NCI-H2107 (cell line): ENCODE measurements at regions not wholly inside any gene's neighbourhood (a gene's known extent, or its start where the extent isn't known, plus 50 kb on each side); places are given as distances from the start of the nearest gene placed in this dataset.
"Not testable (repeated sequence)": the region's sequence is repeated elsewhere in the genome, so short reads cannot be mapped to it uniquely, and the experiment has no call there.

Experiments used
- DNase-seq: peaks from one replicate; lab custom pipeline; 2025; lab: John Stamatoyannopoulos, UW

DNA sequence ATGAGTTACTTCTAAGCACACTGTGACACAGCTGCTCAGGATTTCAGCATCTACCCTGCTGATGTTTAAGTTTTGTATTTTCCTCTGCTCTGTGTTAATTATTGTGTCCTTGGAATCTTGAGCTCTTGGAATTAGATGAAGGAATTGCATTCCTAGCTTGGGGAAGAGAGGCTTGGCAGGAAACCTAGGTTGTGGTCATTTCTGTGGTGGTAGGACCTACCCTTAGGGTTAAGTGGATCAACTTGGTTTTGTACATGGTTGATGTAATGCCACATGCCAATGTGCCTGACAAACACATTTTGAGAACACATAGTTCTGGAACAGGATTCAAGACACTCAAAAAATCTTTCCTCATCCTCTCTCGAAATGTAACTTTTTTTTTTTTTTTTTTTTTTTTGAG, 264.5 kb upstream of the MEX3C start:
- DNase-seq = no peak

GRCh38 chr18:51463483-51464136, 266.1 kb upstream of the MEX3C start:
- no peak for DNase-seq

DNA sequence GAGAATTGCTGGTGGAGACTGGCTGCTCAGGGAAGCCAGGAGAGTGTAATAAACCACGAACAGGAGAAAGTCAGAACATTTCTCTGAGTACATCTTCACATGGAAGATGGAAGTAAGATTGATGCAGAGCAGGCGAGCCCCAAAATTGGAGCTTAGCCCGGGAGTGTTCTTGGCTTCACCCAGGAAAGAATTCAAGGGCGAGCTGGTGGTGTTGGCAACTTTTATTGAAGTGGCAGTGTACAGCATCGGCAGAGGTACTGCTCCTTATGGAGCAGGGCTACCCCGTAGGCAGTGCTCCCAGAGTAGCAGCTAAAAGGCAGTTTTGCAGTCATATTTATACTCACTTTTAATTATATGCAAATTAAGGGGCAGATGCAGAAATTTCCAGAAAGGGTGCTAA, 281.4 kb upstream of the MEX3C start:
- no peak for DNase-seq

- DNase-seq = no peak
Observed at GRCh38 chr18:51479736-51480135, 282.3 kb upstream of the MEX3C start.

DNA sequence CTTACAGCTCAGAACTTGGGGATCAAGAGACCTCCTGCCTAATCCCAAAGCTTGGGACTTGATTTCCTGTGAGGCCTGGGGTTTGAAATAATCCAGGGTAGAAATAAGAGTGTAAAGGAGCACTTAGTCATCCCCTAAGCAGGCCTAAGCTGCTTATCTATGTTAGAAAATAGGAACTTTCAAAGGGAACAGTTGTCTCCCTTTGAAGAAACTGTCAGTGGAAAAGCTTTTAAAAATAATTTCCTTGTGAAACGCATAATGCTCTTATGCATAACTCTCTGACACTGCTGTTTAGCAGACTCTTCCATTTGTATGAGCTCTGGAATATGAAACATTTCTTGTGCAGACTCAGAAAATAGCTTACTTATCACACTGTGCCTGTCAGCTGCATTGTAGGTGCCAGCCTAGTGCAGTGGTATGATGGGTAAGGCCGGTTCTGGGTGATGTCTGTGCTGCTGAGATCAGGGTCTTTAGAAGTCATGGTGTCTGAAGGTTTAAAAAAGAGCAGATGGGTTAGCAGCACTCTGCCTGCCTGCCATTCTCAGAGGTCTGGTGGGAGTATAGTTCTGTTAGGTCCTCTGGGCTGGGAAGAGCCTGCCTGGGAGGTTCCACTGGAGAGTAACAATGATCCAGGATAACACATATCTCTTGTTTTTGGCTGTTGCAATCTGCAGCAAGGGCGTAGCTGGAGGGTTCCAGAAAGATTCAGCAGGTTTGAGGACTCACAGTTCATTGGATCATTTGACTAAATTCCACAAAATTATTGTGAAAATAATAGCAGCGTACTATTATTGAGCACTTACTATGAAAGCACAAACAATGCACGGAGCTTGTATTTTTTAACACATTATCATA, 283.2 kb upstream of the MEX3C start:
- DNase-seq = no peak

DNA sequence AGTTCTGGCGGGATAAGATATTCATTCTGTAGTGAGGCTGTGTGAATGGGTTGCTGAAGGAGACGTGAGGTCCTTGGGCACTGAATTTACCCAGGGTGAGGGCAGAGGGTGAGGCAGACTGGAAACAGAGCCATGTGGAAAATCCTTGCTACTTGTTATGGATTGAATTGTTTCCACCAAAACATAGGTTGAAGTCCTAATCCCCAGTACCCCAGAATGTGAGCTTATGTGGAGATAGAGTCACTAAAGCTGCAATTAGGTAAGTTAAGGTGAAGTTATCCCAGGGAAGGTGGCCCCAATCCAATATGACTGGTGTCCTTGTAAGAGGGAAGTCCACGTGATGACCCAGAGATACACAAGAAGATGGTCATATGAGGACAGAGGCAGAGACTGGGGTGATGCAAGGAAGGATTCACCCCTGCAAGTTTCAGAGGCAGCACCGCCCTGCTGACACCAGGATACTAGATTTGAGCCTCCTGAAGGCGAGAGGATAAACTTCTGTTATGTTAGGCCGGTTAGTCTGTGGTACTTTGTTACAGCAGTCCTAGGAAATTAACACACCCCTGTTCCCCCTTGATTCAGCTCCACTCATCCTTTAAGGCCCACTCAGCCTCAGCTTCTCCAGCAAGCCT, 289.4 kb upstream of the MEX3C start:
- no peak for DNase-seq

DNA sequence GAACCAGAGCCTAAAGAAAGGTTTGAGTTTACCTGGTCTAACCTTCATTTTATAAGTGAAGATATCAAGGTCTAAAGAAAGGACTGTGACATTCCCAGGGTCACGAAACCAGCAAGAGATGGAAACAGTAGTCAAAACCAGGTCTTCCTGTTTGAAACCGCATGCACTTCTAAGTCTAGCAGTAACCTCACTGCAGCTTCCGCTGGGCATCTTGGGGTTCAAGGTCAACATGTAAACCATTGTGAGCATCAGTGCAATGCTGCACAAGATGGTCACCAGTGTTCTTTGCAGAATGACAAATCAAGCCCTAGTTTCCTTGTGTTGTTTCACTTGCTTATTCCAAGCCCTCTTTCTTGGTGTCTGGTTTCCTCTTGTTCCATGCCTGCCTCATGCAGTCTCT, 292.9 kb upstream of the MEX3C start:
- DNase-seq = no peak

DNA sequence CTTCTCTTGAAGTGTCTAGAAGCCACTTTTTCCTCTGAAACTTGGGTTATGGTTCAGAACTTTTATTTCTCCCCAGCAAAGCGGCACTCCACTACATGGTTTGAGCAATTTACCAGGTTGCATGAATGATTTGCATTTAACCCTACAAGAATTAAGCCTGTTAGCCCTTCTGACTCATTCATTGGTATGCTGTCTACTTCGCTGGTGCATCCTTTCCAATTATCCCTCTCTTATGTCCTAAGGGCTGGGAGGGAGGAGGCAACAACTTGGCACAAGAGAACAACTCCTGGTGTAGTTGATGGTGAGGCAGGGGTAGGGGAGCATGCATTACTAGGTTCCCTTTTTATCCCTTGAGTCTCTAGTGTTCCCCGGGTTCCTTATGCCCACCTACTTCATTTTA, 293.4 kb upstream of the MEX3C start:
- no peak for DNase-seq

DNA sequence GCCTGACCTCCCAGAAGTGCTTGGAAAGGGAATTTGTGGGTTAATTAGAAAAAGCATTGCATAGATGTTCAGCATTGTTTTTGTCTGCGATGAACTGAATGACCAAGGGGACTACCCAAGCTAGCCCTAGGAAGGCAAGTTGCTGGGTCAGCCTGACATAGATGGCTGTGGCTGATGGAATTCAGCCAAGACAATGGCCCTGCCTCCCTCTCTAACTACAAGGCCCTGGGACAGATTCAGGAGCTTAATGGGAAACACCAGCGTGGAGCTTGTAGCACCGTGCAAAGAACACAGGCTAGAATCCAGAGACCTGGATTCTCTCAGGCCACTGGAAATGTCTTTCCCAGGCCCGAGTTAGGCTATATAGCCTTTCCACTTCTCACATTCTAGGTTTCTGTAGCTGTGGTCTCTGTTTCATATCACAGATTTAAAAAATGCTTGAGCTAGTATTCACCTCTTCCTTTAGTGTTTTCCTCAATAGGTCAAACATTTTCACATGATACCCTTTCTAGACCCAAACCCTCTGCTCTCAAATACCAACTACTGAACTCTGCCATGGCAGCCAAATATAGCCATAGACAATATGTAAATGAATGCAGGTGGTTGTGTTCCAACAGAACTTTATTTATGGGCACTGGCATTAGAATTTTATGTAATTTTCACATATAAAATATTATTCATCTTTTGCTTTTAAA, 294.3 kb upstream of the MEX3C start:
- no peak for DNase-seq

- no peak for DNase-seq
Observed at GRCh38 chr18:51498085-51498855, 300.8 kb upstream of the MEX3C start.

GRCh38 chr18:51503351-51503750, 305.9 kb upstream of the MEX3C start:
- no peak for DNase-seq

DNA sequence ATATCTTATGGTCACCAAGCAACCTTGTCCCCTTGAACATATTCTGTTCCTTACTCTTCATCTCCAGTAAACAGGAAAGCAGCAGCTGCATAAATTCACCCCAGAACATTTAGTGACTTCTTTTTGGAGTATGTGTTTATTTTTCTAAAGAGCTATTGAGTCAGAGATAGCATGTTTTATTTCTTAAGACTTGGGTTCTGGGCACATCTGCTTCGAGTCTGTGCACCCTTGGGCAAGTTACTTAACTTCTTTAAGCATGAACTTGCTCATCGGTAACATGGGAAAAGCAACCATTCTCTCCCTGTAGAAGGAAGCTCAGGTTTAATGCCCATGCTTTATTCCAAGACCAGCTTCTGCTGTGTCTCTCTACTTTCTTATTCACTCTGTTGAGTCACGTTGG, 309.3 kb upstream of the MEX3C start:
- DNase-seq = no peak

DNA sequence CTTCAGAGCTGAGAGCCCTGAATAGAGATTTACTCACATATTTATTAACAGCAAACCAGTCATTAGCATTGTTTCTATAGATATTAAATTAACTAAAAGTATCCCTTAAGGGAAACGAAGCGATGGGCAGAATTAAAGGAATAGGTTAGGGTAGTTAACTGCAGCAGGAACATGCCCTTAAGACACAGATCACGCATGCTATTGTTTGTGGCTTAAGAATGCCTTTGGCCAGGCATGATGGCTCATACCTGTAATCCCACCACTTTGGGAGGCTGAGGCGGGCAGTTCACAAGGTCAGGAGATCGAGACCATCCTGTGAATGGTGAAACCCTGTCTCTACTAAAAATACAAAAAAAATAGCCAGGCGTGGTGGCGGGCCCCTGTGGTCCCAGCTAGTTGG, 310.9 kb upstream of the MEX3C start:
- DNase-seq = not testable (repeated sequence)

DNA sequence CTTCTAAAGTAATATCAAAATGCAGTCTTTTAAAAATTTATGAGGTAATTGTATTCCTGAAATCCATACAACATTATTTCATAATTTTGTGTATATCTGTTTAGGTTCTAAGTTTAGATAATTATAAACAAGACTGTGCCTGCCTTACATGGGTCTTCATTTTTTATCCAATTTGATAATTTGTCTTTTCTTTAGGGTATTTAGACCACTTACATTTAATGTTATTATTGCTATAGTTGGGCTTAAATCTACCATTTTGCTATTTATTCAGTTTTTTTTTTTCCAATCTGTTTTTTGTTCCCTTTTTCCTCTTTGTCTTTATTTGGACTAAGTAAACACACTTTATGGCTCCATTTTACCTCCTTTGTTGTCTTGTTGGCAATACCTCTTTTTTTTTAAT, 312.5 kb upstream of the MEX3C start:
- no peak for DNase-seq

DNA sequence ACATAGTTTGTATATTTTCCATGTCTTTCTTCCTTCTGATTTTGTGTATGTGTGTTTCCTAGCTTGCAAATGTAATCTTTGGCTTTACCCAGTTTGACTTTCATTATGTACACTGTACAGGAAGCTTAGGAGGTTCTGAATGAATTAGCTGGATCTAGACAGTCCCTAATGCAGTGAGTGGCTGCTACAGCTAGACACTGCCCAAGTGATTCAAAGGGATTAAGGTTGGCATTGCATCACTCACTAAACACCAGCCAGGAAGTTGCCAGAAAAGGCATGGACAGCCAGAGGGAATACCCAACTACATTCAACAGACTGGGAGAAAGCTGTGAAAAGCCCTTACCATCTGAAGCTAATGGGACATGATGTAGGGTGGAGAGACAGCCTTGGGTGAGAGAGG, 316.0 kb upstream of the MEX3C start:
- DNase-seq = no peak

- DNase-seq = no peak
Observed at GRCh38 chr18:51514128-51514527, 316.6 kb upstream of the MEX3C start.

- DNase-seq = no peak
Observed at GRCh38 chr18:51516478-51517038, 319.1 kb upstream of the MEX3C start.

- no peak for DNase-seq
Observed at GRCh38 chr18:51519571-51519970, 322.1 kb upstream of the MEX3C start.

DNA sequence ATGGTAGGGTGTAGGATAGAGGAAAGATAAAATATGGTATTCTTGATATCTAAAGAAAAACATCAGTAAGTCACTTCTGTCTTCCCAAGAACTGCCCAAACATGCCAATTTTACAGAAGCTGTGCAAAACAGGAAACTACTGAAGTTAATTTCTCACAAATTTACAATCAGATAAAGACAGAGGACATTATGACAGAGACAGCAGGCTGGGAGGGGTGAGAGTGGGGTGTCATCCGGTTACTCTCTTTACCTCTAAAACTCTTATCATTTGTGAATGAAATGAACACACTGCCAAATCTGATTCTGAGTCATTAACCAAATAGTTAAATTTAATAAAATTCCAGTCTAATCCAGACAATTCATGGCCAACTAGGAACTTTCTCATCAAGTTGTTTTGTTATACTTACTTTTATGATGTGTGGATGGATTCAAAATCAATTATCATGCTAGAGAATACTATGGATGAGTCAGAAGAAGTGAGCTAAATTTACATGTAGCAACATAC, 323.2 kb upstream of the MEX3C start:
- DNase-seq = no peak

- DNase-seq = no peak
Observed at GRCh38 chr18:51522338-51522737, 324.9 kb upstream of the MEX3C start.

GRCh38 chr18:51522821-51523220, 325.3 kb upstream of the MEX3C start:
- DNase-seq = no peak
